GM12864 (cell line): ENCODE measurements at regions not wholly inside any gene's neighbourhood (a gene's known extent, or its start where the extent isn't known, plus 50 kb on each side); places are given as distances from the start of the nearest gene placed in this dataset.

Source experiments
- DNase-seq: peaks from one replicate; pipeline ENCODE4 v3.0.0-alpha.2; 2011; ENCODE audit warnings: low read depth
- H3K4me3 ChIP-seq: 2 replicates; pipeline ENCODE4 v1.5.1; 2011; ENCODE audit warnings: mild to moderate bottlenecking, low read depth, low read length, control low read depth
- TF ChIP-seq, protein P1 (sequence below): IDR thresholded peaks from 2 replicates; pipeline ENCODE4 v1.5.1; 2011; ENCODE audit warnings: low read depth, mild to moderate bottlenecking, moderate library complexity, low read length, control low read depth, inconsistent platforms; ENCODE audit errors: missing control alignments

DNA sequence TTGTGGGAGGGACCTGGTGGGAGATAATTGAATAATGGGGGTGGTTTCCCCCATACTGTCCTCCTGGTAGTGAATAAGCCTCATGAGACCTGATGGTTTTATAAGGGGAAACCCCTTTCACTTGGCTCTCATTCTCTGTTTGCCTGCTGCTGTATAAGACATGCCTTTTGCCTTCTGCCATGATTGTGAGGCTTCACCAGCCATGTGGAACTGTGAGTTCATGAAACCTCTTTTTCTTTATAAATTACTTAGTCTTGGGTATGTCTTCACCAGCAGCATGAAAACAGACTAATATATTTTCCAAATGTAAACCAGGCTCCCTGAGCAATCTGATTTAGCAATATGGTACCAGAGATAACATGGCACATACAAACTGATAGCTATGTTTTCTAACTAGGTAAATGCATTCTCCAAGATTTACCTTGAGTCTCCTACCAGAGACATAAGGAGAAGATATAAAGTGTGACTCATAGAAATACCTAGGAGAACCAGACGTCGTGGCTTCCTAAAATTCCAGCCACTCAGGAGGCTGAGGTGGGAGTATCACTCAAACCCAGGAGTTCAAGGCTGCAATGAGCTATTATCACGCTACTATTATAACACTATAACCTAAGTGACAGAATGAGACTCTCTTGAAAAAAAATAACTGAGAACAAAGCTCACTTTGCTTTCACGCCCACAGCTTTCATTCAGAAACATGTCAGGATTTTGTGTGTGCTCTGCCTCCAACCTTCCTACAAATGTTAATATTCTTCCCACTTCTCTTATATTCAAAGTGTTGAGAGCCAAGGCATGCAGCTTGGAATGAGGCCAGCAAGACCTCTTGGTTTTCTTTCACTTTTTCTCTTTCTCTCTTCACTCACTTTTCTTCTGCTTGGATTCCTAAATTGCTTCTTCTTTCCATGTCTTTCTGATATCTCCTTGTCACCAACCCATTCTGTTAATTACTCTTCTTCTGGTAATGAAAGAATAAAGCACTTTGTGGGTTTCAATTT, 263.9 kb upstream of the UBE2E3 start:
- TF ChIP-seq, protein P1, sequence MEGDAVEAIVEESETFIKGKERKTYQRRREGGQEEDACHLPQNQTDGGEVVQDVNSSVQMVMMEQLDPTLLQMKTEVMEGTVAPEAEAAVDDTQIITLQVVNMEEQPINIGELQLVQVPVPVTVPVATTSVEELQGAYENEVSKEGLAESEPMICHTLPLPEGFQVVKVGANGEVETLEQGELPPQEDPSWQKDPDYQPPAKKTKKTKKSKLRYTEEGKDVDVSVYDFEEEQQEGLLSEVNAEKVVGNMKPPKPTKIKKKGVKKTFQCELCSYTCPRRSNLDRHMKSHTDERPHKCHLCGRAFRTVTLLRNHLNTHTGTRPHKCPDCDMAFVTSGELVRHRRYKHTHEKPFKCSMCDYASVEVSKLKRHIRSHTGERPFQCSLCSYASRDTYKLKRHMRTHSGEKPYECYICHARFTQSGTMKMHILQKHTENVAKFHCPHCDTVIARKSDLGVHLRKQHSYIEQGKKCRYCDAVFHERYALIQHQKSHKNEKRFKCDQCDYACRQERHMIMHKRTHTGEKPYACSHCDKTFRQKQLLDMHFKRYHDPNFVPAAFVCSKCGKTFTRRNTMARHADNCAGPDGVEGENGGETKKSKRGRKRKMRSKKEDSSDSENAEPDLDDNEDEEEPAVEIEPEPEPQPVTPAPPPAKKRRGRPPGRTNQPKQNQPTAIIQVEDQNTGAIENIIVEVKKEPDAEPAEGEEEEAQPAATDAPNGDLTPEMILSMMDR = no peak
- no peak for DNase-seq
- no peak overlapping the region for H3K4me3 ChIP-seq

- TF ChIP-seq, protein P1 = no peak
- no peak overlapping the region for H3K4me3 ChIP-seq
- DNase-seq = no peak
These were observed 265.4 kb upstream of the UBE2E3 start for GRCh38 chr2:180715044-180715443.

- TF ChIP-seq, protein P1 = no peak
- DNase-seq = no peak
- no peak overlapping the region for H3K4me3 ChIP-seq
These were observed 270.8 kb upstream of the UBE2E3 start for GRCh38 chr2:180709392-180710145.

GRCh38 chr2:180707884-180708205, 272.6 kb upstream of the UBE2E3 start:
- TF ChIP-seq, protein P1 = no peak
- DNase-seq = no peak
- no peak overlapping the region for H3K4me3 ChIP-seq

GRCh38 chr2:180707175-180707883, 273.1 kb upstream of the UBE2E3 start:
- no peak for DNase-seq
- H3K4me3 ChIP-seq = no peak overlapping the region
- TF ChIP-seq, protein P1 = no peak

DNA sequence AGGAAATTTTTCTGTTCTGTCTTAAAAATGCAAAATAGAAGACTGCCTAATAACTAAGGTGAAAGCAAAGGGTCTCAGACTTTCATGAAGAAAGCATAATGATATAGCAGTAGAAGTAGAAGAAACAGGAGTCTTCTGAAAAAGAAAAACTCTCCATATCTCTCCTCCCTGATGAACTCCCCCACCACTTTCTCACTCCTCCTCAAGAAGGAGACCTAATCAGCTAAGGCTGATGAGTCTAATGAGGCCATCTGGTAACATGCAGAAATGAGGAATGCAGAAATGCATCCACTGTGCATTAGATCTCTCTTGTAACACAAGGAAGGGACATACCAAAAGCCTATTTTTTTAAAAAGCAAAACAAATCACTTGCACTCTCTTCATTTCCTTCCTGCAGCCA, 273.7 kb upstream of the UBE2E3 start:
- H3K4me3 ChIP-seq = no peak overlapping the region
- DNase-seq = no peak
- TF ChIP-seq, protein P1 = no peak
